ENCODE measurements at regions not wholly inside any gene's neighbourhood (a gene's known extent, or its start where the extent isn't known, plus 50 kb on each side); places are given as distances from the start of the nearest gene placed in this dataset.

DNA sequence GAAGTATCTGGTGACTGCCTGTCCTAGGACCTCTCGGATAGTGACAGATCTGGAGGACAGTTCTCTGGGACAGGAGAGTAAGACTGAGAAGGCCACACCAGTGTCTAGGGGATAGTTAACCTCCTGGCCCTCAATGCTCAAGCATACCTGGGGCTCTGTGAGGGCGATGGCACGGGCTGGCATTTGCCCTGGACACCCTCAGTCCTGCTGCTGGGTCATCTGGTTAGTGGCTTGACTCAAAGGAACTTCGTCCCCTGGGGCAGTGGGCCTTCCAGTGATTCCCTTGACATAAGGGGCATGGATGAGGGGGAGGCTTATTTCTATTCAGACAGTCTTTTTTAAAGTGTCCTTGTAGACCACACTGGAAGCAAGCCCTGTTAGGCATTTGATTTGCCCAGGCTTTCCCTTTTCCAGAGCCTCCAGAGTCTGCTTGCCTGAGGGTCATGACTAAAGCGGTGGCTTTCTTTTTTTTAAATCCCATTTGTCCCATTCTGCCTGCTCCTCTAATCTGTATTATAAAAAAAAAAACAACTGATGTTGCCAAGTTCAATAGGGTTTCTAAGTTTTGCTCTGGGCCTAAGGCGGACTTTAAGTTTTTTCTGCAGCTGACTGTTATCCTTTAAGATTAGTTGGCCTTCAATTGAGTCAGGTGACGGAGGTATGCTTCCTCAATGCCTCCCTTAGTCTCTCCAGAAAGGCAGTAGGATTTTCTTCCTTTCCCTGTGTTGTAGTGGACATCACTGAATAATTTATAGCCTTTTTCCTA, 2083.5 kb upstream of the C9orf72 start:
- ChIA-PET CTCF (ENCODE audit: partially characterized antibody) (no interaction called here), POLR2A (ENCODE audit: partially characterized antibody) (no interaction called here)
- H3K4me1 ChIP-seq (ENCODE audit: insufficient read depth, low read length): no peaks in the 10 kb centered on the region
- no peaks in the 10 kb centered on the region for H3K36me3 ChIP-seq (ENCODE audit: insufficient read depth, low read length)
- no peaks in the 10 kb centered on the region for H3K9me3 ChIP-seq (ENCODE audit: control insufficient read depth in 1 of 2, low read length in 2 of 2)
- H3K4me3 ChIP-seq (ENCODE audit: low read length in 2 of 2): no peak overlapping the region
- intact Hi-C loops (cut with micrococcal nuclease): no loop called here
- no peak overlapping the region for H3K27ac ChIP-seq (ENCODE audit: low read depth, low read length)
- DNase-seq: no peak
- Mint-ChIP-seq H3K9me3 (peaks cover 0 to 11% (median 5%) of the 10 kb centered on the region in 8 donors), H3K4me3 (no peak overlapping the region), H3K4me1 (no peaks in the 10 kb centered on the region), H3K27me3 (no peaks in the 10 kb centered on the region), H3K36me3 (no peaks in the 10 kb centered on the region), H3K27ac (no peak overlapping the region)
- H3K27me3 ChIP-seq (ENCODE audit: insufficient read depth, low read length): no peaks in the 10 kb centered on the region

GRCh38 chr9:29657821-29658220, 2084.5 kb upstream of the C9orf72 start:
- H3K9me3 ChIP-seq (ENCODE audit: control insufficient read depth in 1 of 2, low read length in 2 of 2): no peaks in the 10 kb centered on the region
- H3K4me3 Mint-ChIP-seq: no peak overlapping the region
- CTCF ChIA-PET (ENCODE audit: partially characterized antibody): no interaction called here
- no peaks in the 10 kb centered on the region for H3K27me3 ChIP-seq (ENCODE audit: insufficient read depth, low read length)
- H3K27ac Mint-ChIP-seq: no peak overlapping the region
- peaks cover 0 to 11% (median 5%) of the 10 kb centered on the region in 8 donors for H3K9me3 Mint-ChIP-seq
- intact Hi-C loops (cut with micrococcal nuclease): no loop called here
- H3K4me1 Mint-ChIP-seq: no peaks in the 10 kb centered on the region
- H3K4me1 ChIP-seq (ENCODE audit: insufficient read depth, low read length): no peaks in the 10 kb centered on the region
- POLR2A ChIA-PET (ENCODE audit: partially characterized antibody): no interaction called here
- H3K27me3 Mint-ChIP-seq: no peaks in the 10 kb centered on the region
- no peak overlapping the region for H3K27ac ChIP-seq (ENCODE audit: low read depth, low read length)
- no peak overlapping the region for H3K4me3 ChIP-seq (ENCODE audit: low read length in 2 of 2)
- no peaks in the 10 kb centered on the region for H3K36me3 ChIP-seq (ENCODE audit: insufficient read depth, low read length)
- DNase-seq: no peak
- H3K36me3 Mint-ChIP-seq: no peaks in the 10 kb centered on the region

DNA sequence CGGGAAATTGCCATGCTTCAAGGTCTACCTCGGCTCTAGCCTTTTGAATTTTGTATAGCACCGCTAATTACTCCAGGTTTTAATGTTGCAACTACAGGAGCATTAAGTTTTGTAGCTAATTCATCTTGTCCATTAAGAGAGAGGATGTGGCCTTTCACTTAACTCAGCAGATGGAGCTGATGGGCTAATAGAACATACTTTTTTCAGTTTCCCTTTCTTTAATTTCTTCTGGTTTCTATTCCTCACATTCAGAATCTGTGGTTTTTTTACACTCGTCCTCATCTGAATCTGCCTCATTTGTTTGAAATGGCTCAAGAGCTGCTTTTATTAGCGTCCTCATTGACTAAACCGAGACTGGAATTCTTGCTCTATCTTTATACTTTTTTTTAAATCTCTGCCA, 2085.7 kb upstream of the C9orf72 start:
- Mint-ChIP-seq H3K27ac (no peak overlapping the region), H3K27me3 (no peaks in the 10 kb centered on the region), H3K4me3 (no peak overlapping the region), H3K9me3 (peaks cover 0 to 11% (median 5%) of the 10 kb centered on the region in 8 donors), H3K36me3 (no peaks in the 10 kb centered on the region), H3K4me1 (no peaks in the 10 kb centered on the region)
- intact Hi-C loops (cut with micrococcal nuclease): no loop called here
- DNase-seq: no peak
- no peaks in the 10 kb centered on the region for H3K4me1 ChIP-seq (ENCODE audit: insufficient read depth, low read length)
- ChIA-PET CTCF (ENCODE audit: partially characterized antibody) (no interaction called here), POLR2A (ENCODE audit: partially characterized antibody) (no interaction called here)
- H3K9me3 ChIP-seq (ENCODE audit: control insufficient read depth in 1 of 2, low read length in 2 of 2): no peaks in the 10 kb centered on the region
- H3K27me3 ChIP-seq (ENCODE audit: insufficient read depth, low read length): no peaks in the 10 kb centered on the region
- H3K4me3 ChIP-seq (ENCODE audit: low read length in 2 of 2): no peak overlapping the region
- H3K36me3 ChIP-seq (ENCODE audit: insufficient read depth, low read length): no peaks in the 10 kb centered on the region
- no peak overlapping the region for H3K27ac ChIP-seq (ENCODE audit: low read depth, low read length)

DNA sequence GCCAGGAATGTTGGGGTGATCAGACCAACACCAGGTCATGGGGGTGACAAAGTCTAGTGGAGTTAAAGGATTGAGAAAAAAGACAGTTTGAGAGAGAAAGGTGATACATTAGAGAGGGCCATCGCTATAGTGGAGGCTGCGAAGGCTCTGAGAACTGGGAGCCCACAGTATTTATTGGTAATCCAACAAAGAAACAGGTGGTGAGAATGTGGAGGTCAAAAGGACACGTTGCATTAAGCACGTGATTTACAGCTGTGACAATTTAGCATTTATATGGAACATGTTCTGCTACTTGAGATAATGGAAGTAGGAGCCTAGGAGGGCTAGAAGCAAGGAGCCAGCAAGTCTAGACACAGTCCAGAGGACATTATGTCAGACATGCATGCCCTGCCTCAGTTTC, 2086.5 kb upstream of the C9orf72 start:
- ChIA-PET CTCF (ENCODE audit: partially characterized antibody) (no interaction called here), POLR2A (ENCODE audit: partially characterized antibody) (no interaction called here)
- Mint-ChIP-seq H3K9me3 (peaks cover 0 to 11% (median 6%) of the 10 kb centered on the region in 8 donors), H3K4me1 (no peaks in the 10 kb centered on the region), H3K36me3 (no peaks in the 10 kb centered on the region), H3K27me3 (no peaks in the 10 kb centered on the region), H3K27ac (no peak overlapping the region), H3K4me3 (no peak overlapping the region)
- Histone ChIP-seq H3K27ac (ENCODE audit: low read depth, low read length) (no peak overlapping the region), H3K36me3 (ENCODE audit: insufficient read depth, low read length) (no peaks in the 10 kb centered on the region), H3K4me3 (ENCODE audit: low read length in 2 of 2) (no peak overlapping the region), H3K27me3 (ENCODE audit: insufficient read depth, low read length) (no peaks in the 10 kb centered on the region), H3K9me3 (ENCODE audit: control insufficient read depth in 1 of 2, low read length in 2 of 2) (no peaks in the 10 kb centered on the region), H3K4me1 (ENCODE audit: insufficient read depth, low read length) (no peaks in the 10 kb centered on the region)
- intact Hi-C loops (cut with micrococcal nuclease): no loop called here
- DNase-seq: no peak

GRCh38 chr9:29668732-29669131, 2095.5 kb upstream of the C9orf72 start:
- intact Hi-C loops (cut with micrococcal nuclease): no loop called here
- no peaks in the 10 kb centered on the region for H3K4me1 ChIP-seq (ENCODE audit: insufficient read depth, low read length)
- Mint-ChIP-seq H3K27me3 (no peaks in the 10 kb centered on the region), H3K9me3 (peaks cover 0 to 3% (median 0%) of the 10 kb centered on the region in 8 donors), H3K27ac (no peak overlapping the region), H3K4me1 (no peaks in the 10 kb centered on the region), H3K4me3 (no peak overlapping the region), H3K36me3 (no peaks in the 10 kb centered on the region)
- POLR2A ChIA-PET (ENCODE audit: partially characterized antibody): no interaction called here
- no peak overlapping the region for H3K27ac ChIP-seq (ENCODE audit: low read depth, low read length)
- CTCF ChIA-PET (ENCODE audit: partially characterized antibody): no interaction called here
- H3K9me3 ChIP-seq (ENCODE audit: control insufficient read depth in 1 of 2, low read length in 2 of 2): no peaks in the 10 kb centered on the region
- no peak for DNase-seq
- no peak overlapping the region for H3K4me3 ChIP-seq (ENCODE audit: low read length in 2 of 2)
- H3K27me3 ChIP-seq (ENCODE audit: insufficient read depth, low read length): no peaks in the 10 kb centered on the region
- no peaks in the 10 kb centered on the region for H3K36me3 ChIP-seq (ENCODE audit: insufficient read depth, low read length)

DNA sequence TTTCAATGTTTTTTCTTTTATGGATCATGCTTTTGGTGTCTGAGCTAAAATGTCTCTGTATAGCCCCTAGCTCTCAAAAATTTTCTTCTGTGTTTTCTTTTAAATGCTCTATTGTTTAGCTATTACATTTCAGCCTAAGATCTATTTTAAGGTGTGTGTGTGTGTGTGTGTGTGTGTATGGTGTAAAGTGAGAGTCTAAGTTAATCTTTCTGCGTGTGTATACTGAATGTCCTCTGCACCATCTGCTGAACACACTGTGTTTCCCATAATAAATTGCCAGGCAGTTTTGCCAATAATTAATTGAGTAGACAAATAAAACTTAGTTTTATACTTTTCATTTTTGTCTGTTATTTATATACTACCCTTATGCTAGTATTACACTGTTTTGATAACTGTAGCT, 2096.3 kb upstream of the C9orf72 start:
- Histone ChIP-seq H3K27me3 (ENCODE audit: insufficient read depth, low read length) (no peaks in the 10 kb centered on the region), H3K27ac (ENCODE audit: low read depth, low read length) (no peak overlapping the region), H3K9me3 (ENCODE audit: control insufficient read depth in 1 of 2, low read length in 2 of 2) (no peaks in the 10 kb centered on the region), H3K36me3 (ENCODE audit: insufficient read depth, low read length) (no peaks in the 10 kb centered on the region), H3K4me3 (ENCODE audit: low read length in 2 of 2) (no peak overlapping the region), H3K4me1 (ENCODE audit: insufficient read depth, low read length) (no peaks in the 10 kb centered on the region)
- Mint-ChIP-seq H3K27ac (no peak overlapping the region), H3K27me3 (no peaks in the 10 kb centered on the region), H3K36me3 (no peaks in the 10 kb centered on the region), H3K4me3 (no peak overlapping the region), H3K9me3 (peaks cover 0 to 3% (median 0%) of the 10 kb centered on the region in 8 donors), H3K4me1 (no peaks in the 10 kb centered on the region)
- CTCF ChIA-PET (ENCODE audit: partially characterized antibody): no interaction called here
- intact Hi-C loops (cut with micrococcal nuclease): no loop called here
- DNase-seq: no peak
- POLR2A ChIA-PET (ENCODE audit: partially characterized antibody): no interaction called here

- no peak overlapping the region for H3K27ac Mint-ChIP-seq
- no peaks in the 10 kb centered on the region for H3K4me1 Mint-ChIP-seq
- Histone ChIP-seq H3K4me3 (ENCODE audit: low read length in 2 of 2) (no peak overlapping the region), H3K4me1 (ENCODE audit: insufficient read depth, low read length) (no peaks in the 10 kb centered on the region), H3K9me3 (ENCODE audit: control insufficient read depth in 1 of 2, low read length in 2 of 2) (no peaks in the 10 kb centered on the region), H3K27ac (ENCODE audit: low read depth, low read length) (no peak overlapping the region), H3K36me3 (ENCODE audit: insufficient read depth, low read length) (no peaks in the 10 kb centered on the region), H3K27me3 (ENCODE audit: insufficient read depth, low read length) (no peaks in the 10 kb centered on the region)
- no peak for DNase-seq
- CTCF ChIA-PET (ENCODE audit: partially characterized antibody): no interaction called here
- H3K27me3 Mint-ChIP-seq: no peaks in the 10 kb centered on the region
- H3K4me3 Mint-ChIP-seq: no peak overlapping the region
- H3K36me3 Mint-ChIP-seq: no peaks in the 10 kb centered on the region
- H3K9me3 Mint-ChIP-seq: peaks cover 0 to 11% (median 3%) of the 10 kb centered on the region in 8 donors
- intact Hi-C loops (cut with micrococcal nuclease): no loop called here
- POLR2A ChIA-PET (ENCODE audit: partially characterized antibody): no interaction called here
These were observed 2112.2 kb upstream of the C9orf72 start for GRCh38 chr9:29685531-29685930.

DNA sequence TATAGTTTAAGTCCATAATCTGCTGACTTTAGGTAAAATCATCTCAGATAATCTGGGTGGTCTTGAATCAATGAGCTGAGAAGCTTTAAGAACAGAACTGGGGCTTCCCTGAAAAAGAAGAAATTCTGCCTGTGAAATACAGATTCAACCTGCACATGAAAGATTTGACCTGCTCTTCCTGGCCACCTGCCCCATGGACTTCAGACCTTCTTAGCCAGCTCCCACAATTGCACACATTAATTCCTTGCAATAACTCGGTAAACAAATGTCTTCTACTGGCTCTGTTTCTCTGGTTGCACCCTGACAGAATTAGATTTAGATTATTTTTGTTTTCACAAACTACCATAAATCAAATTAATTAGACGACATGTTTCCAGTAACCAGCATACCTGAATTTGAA, 2117.9 kb upstream of the C9orf72 start:
- ChIA-PET POLR2A (ENCODE audit: partially characterized antibody) (no interaction called here), CTCF (ENCODE audit: partially characterized antibody) (no interaction called here)
- DNase-seq: no peak
- no peak overlapping the region for H3K4me3 ChIP-seq (ENCODE audit: low read length in 2 of 2)
- H3K9me3 ChIP-seq (ENCODE audit: control insufficient read depth in 1 of 2, low read length in 2 of 2): no peaks in the 10 kb centered on the region
- no peaks in the 10 kb centered on the region for H3K36me3 ChIP-seq (ENCODE audit: insufficient read depth, low read length)
- Mint-ChIP-seq H3K27ac (no peak overlapping the region), H3K36me3 (no peaks in the 10 kb centered on the region), H3K4me1 (no peaks in the 10 kb centered on the region), H3K4me3 (no peak overlapping the region), H3K9me3 (peaks cover 0 to 23% (median 5%) of the 10 kb centered on the region in 8 donors), H3K27me3 (no peaks in the 10 kb centered on the region)
- intact Hi-C loops (cut with micrococcal nuclease): no loop called here
- H3K27ac ChIP-seq (ENCODE audit: low read depth, low read length): no peak overlapping the region
- no peaks in the 10 kb centered on the region for H3K4me1 ChIP-seq (ENCODE audit: insufficient read depth, low read length)
- no peaks in the 10 kb centered on the region for H3K27me3 ChIP-seq (ENCODE audit: insufficient read depth, low read length)

All from CD4-positive, alpha-beta memory T cell (primary cell).